MM.1S (cell line): ENCODE measurements at regions not wholly inside any gene's neighbourhood (a gene's known extent, or its start where the extent isn't known, plus 50 kb on each side); places are given as distances from the start of the nearest gene placed in this dataset.

Source experiments
- EZH2 ChIP-seq: fragments of 300-600 bp; sonication (generic); optimal IDR thresholded peaks from 2 replicates; pipeline ENCODE3; 2017; ENCODE audit warnings: low read depth, mild to moderate bottlenecking, antibody characterized with exemption, low read length, mixed read lengths
- TF ChIP-seq, protein P1 (sequence below): fragments of 300-600 bp; sonication (generic); IDR thresholded peaks from 2 replicates; pipeline ENCODE4 v1.5.1; 2016; ENCODE audit warnings: antibody characterized with exemption, low read length, mixed read lengths

DNA sequence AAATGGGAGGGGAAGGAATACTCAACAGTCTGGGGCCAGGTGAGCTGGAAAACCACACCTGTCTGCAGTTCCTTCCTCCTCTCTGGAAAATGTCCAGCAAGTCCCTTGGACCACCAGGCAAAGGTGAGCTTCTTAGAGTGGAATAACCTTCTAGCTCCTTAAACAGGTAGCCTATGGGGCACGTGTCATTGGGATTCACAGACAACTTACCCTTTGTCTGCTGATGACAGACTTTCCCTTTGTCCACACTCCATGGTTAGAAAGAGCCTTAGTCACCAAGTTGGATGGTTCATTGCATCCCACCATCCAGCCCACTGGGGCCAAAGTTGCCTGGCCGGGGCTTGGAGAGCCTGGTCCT, 98.0 kb upstream of the ITGA6 start:
- TF ChIP-seq, protein P1, sequence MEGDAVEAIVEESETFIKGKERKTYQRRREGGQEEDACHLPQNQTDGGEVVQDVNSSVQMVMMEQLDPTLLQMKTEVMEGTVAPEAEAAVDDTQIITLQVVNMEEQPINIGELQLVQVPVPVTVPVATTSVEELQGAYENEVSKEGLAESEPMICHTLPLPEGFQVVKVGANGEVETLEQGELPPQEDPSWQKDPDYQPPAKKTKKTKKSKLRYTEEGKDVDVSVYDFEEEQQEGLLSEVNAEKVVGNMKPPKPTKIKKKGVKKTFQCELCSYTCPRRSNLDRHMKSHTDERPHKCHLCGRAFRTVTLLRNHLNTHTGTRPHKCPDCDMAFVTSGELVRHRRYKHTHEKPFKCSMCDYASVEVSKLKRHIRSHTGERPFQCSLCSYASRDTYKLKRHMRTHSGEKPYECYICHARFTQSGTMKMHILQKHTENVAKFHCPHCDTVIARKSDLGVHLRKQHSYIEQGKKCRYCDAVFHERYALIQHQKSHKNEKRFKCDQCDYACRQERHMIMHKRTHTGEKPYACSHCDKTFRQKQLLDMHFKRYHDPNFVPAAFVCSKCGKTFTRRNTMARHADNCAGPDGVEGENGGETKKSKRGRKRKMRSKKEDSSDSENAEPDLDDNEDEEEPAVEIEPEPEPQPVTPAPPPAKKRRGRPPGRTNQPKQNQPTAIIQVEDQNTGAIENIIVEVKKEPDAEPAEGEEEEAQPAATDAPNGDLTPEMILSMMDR = no peak
- no peak for TF ChIP-seq EZH2
